ENCODE measurements at regions not wholly inside any gene's neighbourhood (a gene's known extent, or its start where the extent isn't known, plus 50 kb on each side); places are given as distances from the start of the nearest gene placed in this dataset.
A peak's percentile ranks its signal among the peaks of the same experiment; 100 is the strongest.
"Not testable (repeated sequence)": the region's sequence is repeated elsewhere in the genome, so short reads cannot be mapped to it uniquely, and the experiment has no call there.

GRCh38 chr10:9172276-9172675 is 1117.8 kb downstream of the GATA3 start:
- Histone ChIP-seq H3K27ac (ENCODE audit: insufficient read depth, low read depth, low read length) (no peak overlapping the region), H3K79me2 (ENCODE audit: control insufficient read depth, insufficient read depth, low read length) (no peaks in the 10 kb centered on the region), H3K4me1 (ENCODE audit: control insufficient read depth, extremely low read depth, insufficient read depth, low read length) (no peaks in the 10 kb centered on the region), H2AFZ (ENCODE audit: low read depth, low read length) (no peak overlapping the region), H3K36me3 (ENCODE audit: control insufficient read depth in 2 of 2, extremely low read depth in 1 of 2, insufficient read depth in 2 of 2, low read length in 2 of 2) (no peaks in the 10 kb centered on the region), H3K9me1 (replicated peaks; ENCODE audit: control insufficient read depth, extremely low read depth, insufficient read depth, low read length) (no peaks in the 10 kb centered on the region), H3K4me2 (ENCODE audit: insufficient read depth, low read length) (no peak overlapping the region), H3K27me3 (ENCODE audit: control insufficient read depth in 2 of 2, insufficient read depth in 2 of 2, low read length in 2 of 2) (no peaks in the 10 kb centered on the region), H3K4me3 (replicated peaks in 1 of 3; ENCODE audit: insufficient read depth in 1 of 3, low read depth in 1 of 3, low read length in 3 of 3) (no peak overlapping the region), H3K9me3 (replicated peaks; ENCODE audit: control insufficient read depth, insufficient read depth, low read length) (no peaks in the 10 kb centered on the region), H3K9ac (replicated peaks; ENCODE audit: extremely low read depth, insufficient read depth, low read length) (no peak overlapping the region), H4K20me1 (replicated peaks; ENCODE audit: control insufficient read depth, extremely low read depth, insufficient read depth, low read length) (no peaks in the 10 kb centered on the region)
- intact Hi-C loops (cut with micrococcal nuclease) (no loop called here), dilution Hi-C loops (cut with MboI; ENCODE audit: extremely low pct_ligation_motif_present, low sequenced_read_pairs) (no loop called here)
- no peak for TF ChIP-seq GATA2 (IDR thresholded peaks at IDR 0.05; ENCODE audit: insufficient read depth, insufficient read length, low read depth, low read length)
- no peak for TF ChIP-seq EZH2 (IDR thresholded peaks at IDR 0.05; ENCODE audit: borderline replicate concordance, low read depth, low read length, severe bottlenecking)
- no peak for TF ChIP-seq POLR2A (IDR thresholded peaks at IDR 0.05; ENCODE audit: low read depth, low read length)
- TF ChIP-seq POLR2AphosphoS5 (IDR thresholded peaks at IDR 0.05; ENCODE audit: insufficient read depth, low read depth, low read length), result no peak
- no peak for TF ChIP-seq MYC (IDR thresholded peaks at IDR 0.05; ENCODE audit: low read depth, low read length)
- no peak for TF ChIP-seq MAX (IDR thresholded peaks at IDR 0.05; ENCODE audit: insufficient read depth, insufficient read length)
- BruUV-seq (replicated peaks), result no TSS peak
- no peak for FAIRE-seq
- no peak for DNase-seq (ENCODE audit: low read depth, low spot score)
- POLR2A ChIA-PET, result no interaction called here
- CTCF ChIA-PET, result no interaction called here

GRCh38 chr10:9175200-9175599 is 1120.7 kb downstream of the GATA3 start:
- H3K36me3 ChIP-seq (ENCODE audit: control insufficient read depth in 2 of 2, extremely low read depth in 1 of 2, insufficient read depth in 2 of 2, low read length in 2 of 2), result no peaks in the 10 kb centered on the region
- CTCF ChIA-PET, result no interaction called here
- H3K4me1 ChIP-seq (ENCODE audit: control insufficient read depth, extremely low read depth, insufficient read depth, low read length), result no peaks in the 10 kb centered on the region
- H3K4me2 ChIP-seq (ENCODE audit: insufficient read depth, low read length), result no peak overlapping the region
- H3K9me3 ChIP-seq (replicated peaks; ENCODE audit: control insufficient read depth, insufficient read depth, low read length), result no peaks in the 10 kb centered on the region
- BruUV-seq (replicated peaks), result no TSS peak
- no peaks in the 10 kb centered on the region for H3K9me1 ChIP-seq (replicated peaks; ENCODE audit: control insufficient read depth, extremely low read depth, insufficient read depth, low read length)
- no peak overlapping the region for H3K27ac ChIP-seq (ENCODE audit: insufficient read depth, low read depth, low read length)
- POLR2A ChIA-PET, result no interaction called here
- H4K20me1 ChIP-seq (replicated peaks; ENCODE audit: control insufficient read depth, extremely low read depth, insufficient read depth, low read length), result no peaks in the 10 kb centered on the region
- H3K4me3 ChIP-seq (replicated peaks in 1 of 3; ENCODE audit: insufficient read depth in 1 of 3, low read depth in 1 of 3, low read length in 3 of 3), result no peak overlapping the region
- DNase-seq (ENCODE audit: low read depth, low spot score) (peak; percentile 5), FAIRE-seq (no peak)
- no peak overlapping the region for H2AFZ ChIP-seq (ENCODE audit: low read depth, low read length)
- intact Hi-C loops (cut with micrococcal nuclease) (no loop called here), dilution Hi-C loops (cut with MboI; ENCODE audit: extremely low pct_ligation_motif_present, low sequenced_read_pairs) (no loop called here)
- H3K79me2 ChIP-seq (ENCODE audit: control insufficient read depth, insufficient read depth, low read length), result no peaks in the 10 kb centered on the region
- TF ChIP-seq POLR2AphosphoS5 (IDR thresholded peaks at IDR 0.05; ENCODE audit: insufficient read depth, low read depth, low read length) (no peak), FOS (IDR thresholded peaks at IDR 0.05; ENCODE audit: borderline replicate concordance, insufficient read depth, low read length) (peak; percentile 35)
- no peaks in the 10 kb centered on the region for H3K27me3 ChIP-seq (ENCODE audit: control insufficient read depth in 2 of 2, insufficient read depth in 2 of 2, low read length in 2 of 2)
- H3K9ac ChIP-seq (replicated peaks; ENCODE audit: extremely low read depth, insufficient read depth, low read length), result no peak overlapping the region

GRCh38 chr10:9183197-9183880 is 1128.9 kb downstream of the GATA3 start:
- POLR2A ChIA-PET; H4K20me1 ChIP-seq (replicated peaks; ENCODE audit: control insufficient read depth, extremely low read depth, insufficient read depth, low read length); H3K36me3 ChIP-seq (ENCODE audit: control insufficient read depth in 2 of 2, extremely low read depth in 1 of 2, insufficient read depth in 2 of 2, low read length in 2 of 2); H3K4me1 ChIP-seq (ENCODE audit: control insufficient read depth, extremely low read depth, insufficient read depth, low read length); BruUV-seq (replicated peaks); dilution Hi-C loops (cut with MboI; ENCODE audit: extremely low pct_ligation_motif_present, low sequenced_read_pairs); H3K79me2 ChIP-seq (ENCODE audit: control insufficient read depth, insufficient read depth, low read length); H3K27me3 ChIP-seq (ENCODE audit: control insufficient read depth in 2 of 2, insufficient read depth in 2 of 2, low read length in 2 of 2); FAIRE-seq; H3K27ac ChIP-seq (ENCODE audit: insufficient read depth, low read depth, low read length); H3K9ac ChIP-seq (replicated peaks; ENCODE audit: extremely low read depth, insufficient read depth, low read length); H3K9me3 ChIP-seq (replicated peaks; ENCODE audit: control insufficient read depth, insufficient read depth, low read length); DNase-seq (ENCODE audit: low read depth, low spot score); H2AFZ ChIP-seq (ENCODE audit: low read depth, low read length); H3K4me2 ChIP-seq (ENCODE audit: insufficient read depth, low read length); H3K9me1 ChIP-seq (replicated peaks; ENCODE audit: control insufficient read depth, extremely low read depth, insufficient read depth, low read length); CTCF ChIA-PET; intact Hi-C loops (cut with micrococcal nuclease); H3K4me3 ChIP-seq (replicated peaks in 1 of 3; ENCODE audit: insufficient read depth in 1 of 3, low read depth in 1 of 3, low read length in 3 of 3): not testable (repeated sequence)

Data from endothelial cell of umbilical vein (primary cell).